Astrocyte (in vitro differentiated cells and primary cell): ENCODE measurements at regions not wholly inside any gene's neighbourhood (a gene's known extent, or its start where the extent isn't known, plus 50 kb on each side); places are given as distances from the start of the nearest gene placed in this dataset.

Source experiments
- EZH2 ChIP-seq: IDR thresholded peaks from 2 replicates; pipeline ENCODE4 v1.6.1; 2012; ENCODE audit warnings: mild to moderate bottlenecking, low read length, inconsistent platforms; ENCODE audit not compliant: insufficient read depth
- TF ChIP-seq, protein P1 (sequence below): IDR thresholded peaks from 2 replicates; pipeline ENCODE4 v1.5.1; 2011; ENCODE audit warnings: low read depth, mild to moderate bottlenecking, inconsistent platforms, low read length, moderate library complexity; ENCODE audit not compliant: insufficient read depth

DNA sequence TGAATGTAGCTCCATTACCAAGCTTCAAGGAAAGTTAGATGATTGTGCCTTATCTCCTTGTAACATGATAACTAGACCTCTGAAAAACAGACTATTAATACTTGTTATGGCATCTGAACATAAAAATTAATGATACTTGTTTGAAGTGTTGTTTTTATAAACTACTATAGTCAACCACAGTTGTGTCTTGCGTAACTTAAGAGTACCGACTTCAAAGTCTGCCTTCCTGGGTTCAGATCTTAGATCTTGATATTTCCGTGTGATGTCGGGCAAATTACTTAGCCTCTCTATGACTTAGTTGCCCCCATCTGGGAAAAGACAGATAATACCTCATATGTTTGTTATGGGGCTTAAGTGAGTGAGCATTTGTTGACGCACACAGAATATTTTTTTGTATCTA is 906.5 kb downstream of the JRKL start:
- TF ChIP-seq, protein P1, sequence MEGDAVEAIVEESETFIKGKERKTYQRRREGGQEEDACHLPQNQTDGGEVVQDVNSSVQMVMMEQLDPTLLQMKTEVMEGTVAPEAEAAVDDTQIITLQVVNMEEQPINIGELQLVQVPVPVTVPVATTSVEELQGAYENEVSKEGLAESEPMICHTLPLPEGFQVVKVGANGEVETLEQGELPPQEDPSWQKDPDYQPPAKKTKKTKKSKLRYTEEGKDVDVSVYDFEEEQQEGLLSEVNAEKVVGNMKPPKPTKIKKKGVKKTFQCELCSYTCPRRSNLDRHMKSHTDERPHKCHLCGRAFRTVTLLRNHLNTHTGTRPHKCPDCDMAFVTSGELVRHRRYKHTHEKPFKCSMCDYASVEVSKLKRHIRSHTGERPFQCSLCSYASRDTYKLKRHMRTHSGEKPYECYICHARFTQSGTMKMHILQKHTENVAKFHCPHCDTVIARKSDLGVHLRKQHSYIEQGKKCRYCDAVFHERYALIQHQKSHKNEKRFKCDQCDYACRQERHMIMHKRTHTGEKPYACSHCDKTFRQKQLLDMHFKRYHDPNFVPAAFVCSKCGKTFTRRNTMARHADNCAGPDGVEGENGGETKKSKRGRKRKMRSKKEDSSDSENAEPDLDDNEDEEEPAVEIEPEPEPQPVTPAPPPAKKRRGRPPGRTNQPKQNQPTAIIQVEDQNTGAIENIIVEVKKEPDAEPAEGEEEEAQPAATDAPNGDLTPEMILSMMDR, result no peak
- TF ChIP-seq EZH2, result no peak
